Keratinocyte (primary cell): ENCODE measurements at regions not wholly inside any gene's neighbourhood (a gene's known extent, or its start where the extent isn't known, plus 50 kb on each side); places are given as distances from the start of the nearest gene placed in this dataset.
A peak's percentile ranks its signal among the peaks of the same experiment; 100 is the strongest.

ENCODE experiments used
- DNase-seq: peaks from one replicate; pipeline ENCODE4 v3.0.0-alpha.2; 2011; ENCODE audit warnings: low read depth, missing footprints, low spot score
- FAIRE-seq: peaks from 2 replicates; lab custom pipeline; 2011; peaks lifted over from hg19 to GRCh38; lab: Jason Lieb, UNC
- H2AFZ ChIP-seq: 2 replicates; pipeline ENCODE4 v1.6.0; 2012; ENCODE audit warnings: low read length, control low read depth, inconsistent platforms; ENCODE audit not compliant: control insufficient read depth
- H3K27ac ChIP-seq: 2 replicates; pipeline ENCODE4 v1.5.1; 2011; ENCODE audit warnings: low read length; ENCODE audit not compliant: control insufficient read depth, insufficient read depth
- H3K27me3 ChIP-seq: 3 replicates; pipeline ENCODE4 v1.6.0; 2011; ENCODE audit warnings: low read length; ENCODE audit not compliant: control insufficient read depth, insufficient read depth; ENCODE audit errors: extremely low read depth
- H3K36me3 ChIP-seq, 2 experiments: 2 replicates in 1 of 2; 3 replicates in 1 of 2; pipeline ENCODE4 v1.5.1; 2011; ENCODE audit warnings: low read length in 2 of 2, mild to moderate bottlenecking in 1 of 2; ENCODE audit not compliant: control insufficient read depth in 2 of 2, insufficient read depth in 2 of 2; ENCODE audit errors: extremely low read depth in 1 of 2
- H3K4me1 ChIP-seq: 3 replicates; pipeline ENCODE4 v1.5.1; 2011; ENCODE audit warnings: low read length; ENCODE audit not compliant: control insufficient read depth, insufficient read depth; ENCODE audit errors: extremely low read depth
- H3K4me2 ChIP-seq: 3 replicates; pipeline ENCODE4 v1.6.0; 2011; ENCODE audit warnings: low read depth, low read length; ENCODE audit not compliant: control insufficient read depth, insufficient read depth; ENCODE audit errors: extremely low read depth
- H3K4me3 ChIP-seq, 3 experiments: fragments of 200-600 bp in 1 of 3; sonication (generic) in 1 of 3; 2 replicates in 2 of 3; 3 replicates in 1 of 3; pipeline ENCODE4 v1.5.1; 2011 to 2016; ENCODE audit warnings: low read length in 3 of 3, mild to moderate bottlenecking in 3 of 3, control low read depth in 2 of 3, inconsistent platforms in 1 of 3, low read depth in 1 of 3, mixed read lengths in 1 of 3, mixed run types in 1 of 3, moderate library complexity in 1 of 3; ENCODE audit not compliant: control insufficient read depth in 2 of 3, insufficient read depth in 2 of 3; ENCODE audit errors: extremely low read depth in 1 of 3
- H3K79me2 ChIP-seq: 2 replicates; pipeline ENCODE4 v1.6.0; 2012; ENCODE audit warnings: low read length; ENCODE audit not compliant: control insufficient read depth, insufficient read depth
- H3K9ac ChIP-seq: 3 replicates; pipeline ENCODE4 v1.6.0; 2011; ENCODE audit warnings: low read length; ENCODE audit not compliant: control insufficient read depth, insufficient read depth; ENCODE audit errors: extremely low read depth
- H3K9me1 ChIP-seq: 3 replicates; pipeline ENCODE4 v1.6.0; 2011; ENCODE audit warnings: low read length; ENCODE audit not compliant: control insufficient read depth, insufficient read depth; ENCODE audit errors: extremely low read depth
- H3K9me3 ChIP-seq: 2 replicates; pipeline ENCODE4 v1.5.1; 2012; ENCODE audit warnings: low read depth, low read length; ENCODE audit not compliant: control insufficient read depth
- H4K20me1 ChIP-seq: 3 replicates; pipeline ENCODE4 v1.6.0; 2011; ENCODE audit warnings: low read length; ENCODE audit not compliant: control insufficient read depth, insufficient read depth; ENCODE audit errors: extremely low read depth
- EZH2 ChIP-seq: IDR thresholded peaks from one replicate; pipeline ENCODE4 v1.6.1; 2012; ENCODE audit warnings: inconsistent platforms, mild to moderate bottlenecking, low read length, moderate library complexity
- dilution Hi-C: fragments of 300-500 bp; cut with MboI; formaldehyde crosslinking; loops from one replicate; pipeline ENCODE4 v1.7.0; 2020; ENCODE audit warnings: low sequenced_read_pairs; ENCODE audit not compliant: extremely low pct_ligation_motif_present
- TF ChIP-seq, protein P1 (sequence below), 3 experiments: IDR thresholded peaks in 1 of 3; conservative IDR thresholded peaks in 1 of 3; optimal IDR thresholded peaks in 1 of 3; 2 replicates in 2 of 3; 3 replicates in 1 of 3; pipeline versions ENCODE3 to v1.5.1; 2011; ENCODE audit warnings: low read length in 3 of 3, mild to moderate bottlenecking in 3 of 3, moderate library complexity in 2 of 3, control low read depth in 1 of 3, inconsistent platforms in 1 of 3; ENCODE audit not compliant: insufficient read depth in 2 of 3; ENCODE audit errors: extremely low read depth in 1 of 3

DNA sequence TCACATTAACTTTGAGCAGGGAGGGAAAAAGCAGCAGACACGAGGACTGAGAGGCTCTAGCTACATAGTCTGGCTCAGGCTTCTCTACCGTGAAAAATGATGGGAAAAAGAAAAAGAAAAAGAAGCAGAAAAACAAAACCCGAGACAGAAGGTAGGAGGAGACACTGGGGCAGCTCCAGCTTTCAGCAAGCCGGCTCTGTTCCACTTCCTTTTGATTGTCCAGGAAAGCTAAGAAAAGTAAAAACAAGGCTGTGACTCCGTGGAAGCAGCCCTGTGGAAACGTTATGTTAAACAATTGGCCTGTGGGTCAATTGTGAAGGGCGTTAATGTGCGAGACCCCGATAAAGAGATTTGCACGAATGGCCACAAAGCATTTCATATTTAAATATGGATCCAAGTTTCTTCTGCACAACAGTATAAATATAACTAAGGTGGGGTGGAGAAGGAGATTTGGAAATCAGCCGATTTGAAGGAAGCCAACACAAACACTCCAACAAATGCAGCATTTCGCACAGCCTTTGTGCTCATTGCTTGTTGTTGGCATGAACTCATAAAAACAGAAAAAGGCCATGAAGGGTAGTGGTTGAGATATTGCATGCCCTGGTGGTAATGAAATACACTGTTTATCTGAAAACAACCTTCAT is 236.9 kb upstream of the JAG1 start:
- dilution Hi-C loops, result no loop called here
- Histone ChIP-seq H3K9me1 (no peaks in the 10 kb centered on the region), H3K4me3 (no peak overlapping the region)

GRCh38 chr20:10911298-10911697 is 237.5 kb upstream of the JAG1 start:
- Histone ChIP-seq H3K4me1 (no peaks in the 10 kb centered on the region), H3K4me3 (no peak overlapping the region), H3K9me3 (no peaks in the 10 kb centered on the region), H3K79me2 (no peaks in the 10 kb centered on the region), H3K27me3 (no peaks in the 10 kb centered on the region), H3K36me3 (no peaks in the 10 kb centered on the region), H3K9ac (no peak overlapping the region), H3K27ac (no peak overlapping the region), H2AFZ (no peak overlapping the region), H3K4me2 (no peak overlapping the region), H4K20me1 (no peaks in the 10 kb centered on the region), H3K9me1 (no peaks in the 10 kb centered on the region)
- TF ChIP-seq, protein P1, sequence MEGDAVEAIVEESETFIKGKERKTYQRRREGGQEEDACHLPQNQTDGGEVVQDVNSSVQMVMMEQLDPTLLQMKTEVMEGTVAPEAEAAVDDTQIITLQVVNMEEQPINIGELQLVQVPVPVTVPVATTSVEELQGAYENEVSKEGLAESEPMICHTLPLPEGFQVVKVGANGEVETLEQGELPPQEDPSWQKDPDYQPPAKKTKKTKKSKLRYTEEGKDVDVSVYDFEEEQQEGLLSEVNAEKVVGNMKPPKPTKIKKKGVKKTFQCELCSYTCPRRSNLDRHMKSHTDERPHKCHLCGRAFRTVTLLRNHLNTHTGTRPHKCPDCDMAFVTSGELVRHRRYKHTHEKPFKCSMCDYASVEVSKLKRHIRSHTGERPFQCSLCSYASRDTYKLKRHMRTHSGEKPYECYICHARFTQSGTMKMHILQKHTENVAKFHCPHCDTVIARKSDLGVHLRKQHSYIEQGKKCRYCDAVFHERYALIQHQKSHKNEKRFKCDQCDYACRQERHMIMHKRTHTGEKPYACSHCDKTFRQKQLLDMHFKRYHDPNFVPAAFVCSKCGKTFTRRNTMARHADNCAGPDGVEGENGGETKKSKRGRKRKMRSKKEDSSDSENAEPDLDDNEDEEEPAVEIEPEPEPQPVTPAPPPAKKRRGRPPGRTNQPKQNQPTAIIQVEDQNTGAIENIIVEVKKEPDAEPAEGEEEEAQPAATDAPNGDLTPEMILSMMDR (optimal IDR thresholded peaks at IDR 0.05 in 1 of 3, IDR thresholded peaks at IDR 0.05 in 1 of 3, conservative IDR thresholded peaks at IDR 0.05 in 1 of 3; ENCODE audit: extremely low read depth in 1 of 3, insufficient read depth in 2 of 3, low read length in 3 of 3), result no peak
- no peak for TF ChIP-seq EZH2
- dilution Hi-C loops, result no loop called here
- DNase-seq, result no peak
- no peak for FAIRE-seq

More for the DNA sequence above, 236.9 kb upstream of the JAG1 start:
- Histone ChIP-seq H3K4me1 (no peaks in the 10 kb centered on the region), H3K9ac (no peak overlapping the region), H4K20me1 (no peaks in the 10 kb centered on the region), H3K27ac (no peak overlapping the region), H3K27me3 (no peaks in the 10 kb centered on the region), H3K9me3 (no peaks in the 10 kb centered on the region), H3K36me3 (no peaks in the 10 kb centered on the region), H3K4me2 (peak overlapping the region; percentile 29), H3K79me2 (no peaks in the 10 kb centered on the region), H2AFZ (peak overlapping the region; percentile 35)
- DNase-seq, result no peak
- FAIRE-seq, result peak; percentile 39
- no peak for TF ChIP-seq EZH2
- TF ChIP-seq, protein P1 (optimal IDR thresholded peaks at IDR 0.05 in 1 of 3, IDR thresholded peaks at IDR 0.05 in 1 of 3, conservative IDR thresholded peaks at IDR 0.05 in 1 of 3; ENCODE audit: extremely low read depth in 1 of 3, insufficient read depth in 2 of 3, low read length in 3 of 3), result no peak
